GM18951 (cell line): ENCODE measurements at regions not wholly inside any gene's neighbourhood (a gene's known extent, or its start where the extent isn't known, plus 50 kb on each side); places are given as distances from the start of the nearest gene placed in this dataset.
"Not testable (repeated sequence)": the region's sequence is repeated elsewhere in the genome, so short reads cannot be mapped to it uniquely, and the experiment has no call there.

ENCODE experiments used
- POLR2A ChIP-seq: IDR thresholded peaks from 4 replicates; pipeline ENCODE4 v1.6.1; 2011; ENCODE audit warnings: mild to moderate bottlenecking; ENCODE audit not compliant: insufficient read length, insufficient read depth; ENCODE audit errors: extremely low read depth
- in situ Hi-C: fragments of 300-500 bp; cut with MboI; formaldehyde crosslinking; loops from one replicate; pipeline ENCODE4 v1.12.0; 2022; ENCODE audit warnings: low sequenced_read_pairs, mixed read lengths, inconsistent platforms; ENCODE audit not compliant: unreplicated experiment

GRCh38 chr14:105616802-105617192 is 90.4 kb downstream of the TMEM121 start:
- no peak for TF ChIP-seq POLR2A
- in situ Hi-C loops: no loop called here

GRCh38 chr14:105617201-105617777 is 90.9 kb downstream of the TMEM121 start:
- in situ Hi-C loops: no loop called here
- no peak for TF ChIP-seq POLR2A

- in situ Hi-C loops: not testable (repeated sequence)
Measured at GRCh38 chr14:105617805-105618204, 91.4 kb downstream of the TMEM121 start.

- in situ Hi-C loops: not testable (repeated sequence)
Measured at GRCh38 chr14:105619324-105619723, 92.9 kb downstream of the TMEM121 start.

GRCh38 chr14:105620178-105620864 is 93.9 kb downstream of the TMEM121 start:
- in situ Hi-C loops: not testable (repeated sequence)

- in situ Hi-C loops: not testable (repeated sequence)
Measured at GRCh38 chr14:105620865-105621471, 94.6 kb downstream of the TMEM121 start.

GRCh38 chr14:105621479-105622328 is 95.3 kb downstream of the TMEM121 start:
- in situ Hi-C loops: not testable (repeated sequence)

- in situ Hi-C loops: no loop called here
- TF ChIP-seq POLR2A: no peak
Measured at GRCh38 chr14:105622329-105622955, 96.1 kb downstream of the TMEM121 start.

- in situ Hi-C loops: not testable (repeated sequence)
Measured at GRCh38 chr14:105623178-105623577, 96.8 kb downstream of the TMEM121 start.

GRCh38 chr14:105624346-105624745 is 98.0 kb downstream of the TMEM121 start:
- in situ Hi-C loops: not testable (repeated sequence)

- in situ Hi-C loops: not testable (repeated sequence)
Measured at GRCh38 chr14:105624749-105625434, 98.5 kb downstream of the TMEM121 start.

- in situ Hi-C loops: not testable (repeated sequence)
Measured at GRCh38 chr14:105625448-105625847, 99.1 kb downstream of the TMEM121 start.

- in situ Hi-C loops: not testable (repeated sequence)
Measured at GRCh38 chr14:105626111-105626510, 99.7 kb downstream of the TMEM121 start.

- in situ Hi-C loops: not testable (repeated sequence)
Measured at GRCh38 chr14:105626651-105627050, 100.3 kb downstream of the TMEM121 start.

- in situ Hi-C loops: not testable (repeated sequence)
Measured at GRCh38 chr14:105627287-105627686, 100.9 kb downstream of the TMEM121 start.
